WTC11 (cell line): ENCODE measurements at regions not wholly inside any gene's neighbourhood (a gene's known extent, or its start where the extent isn't known, plus 50 kb on each side); places are given as distances from the start of the nearest gene placed in this dataset.

Experiments used
- ATF1 ChIP-seq: sonication (generic); formaldehyde crosslinking; IDR thresholded peaks from 2 replicates; pipeline ENCODE4 v1.8.1; 2023; ENCODE audit warnings: mild to moderate bottlenecking, moderate library complexity, missing genetic modification reagents
- ATF2 ChIP-seq: sonication (generic); formaldehyde crosslinking; IDR thresholded peaks from 2 replicates; pipeline ENCODE4 v1.8.1; 2022; ENCODE audit warnings: low read depth, missing genetic modification reagents, borderline replicate concordance
- ATF3 ChIP-seq: sonication (generic); formaldehyde crosslinking; conservative IDR thresholded peaks from 2 replicates; pipeline ENCODE4 v1.8.1; 2022; ENCODE audit warnings: mild to moderate bottlenecking, missing genetic modification reagents
- CTCF ChIP-seq: fragments of 200-600 bp; IDR thresholded peaks from 2 replicates; pipeline ENCODE4 v1.8.0; 2022; ENCODE audit warnings: antibody characterized with exemption
- ESRRA ChIP-seq: sonication (generic); formaldehyde crosslinking; IDR thresholded peaks from 2 replicates; pipeline ENCODE4 v1.8.1; 2022; ENCODE audit warnings: mild to moderate bottlenecking, missing genetic modification reagents, borderline replicate concordance
- FOXP1 ChIP-seq: sonication (generic); formaldehyde crosslinking; IDR thresholded peaks from 2 replicates; pipeline ENCODE4 v1.8.0; 2022; ENCODE audit warnings: missing genetic modification reagents, mild to moderate bottlenecking, moderate library complexity, borderline replicate concordance
- MAX ChIP-seq: sonication (generic); formaldehyde crosslinking; IDR thresholded peaks from 2 replicates; pipeline ENCODE4 v1.8.0; 2022; ENCODE audit warnings: mild to moderate bottlenecking, missing genetic modification reagents
- USF2 ChIP-seq: sonication (generic); formaldehyde crosslinking; IDR thresholded peaks from 2 replicates; pipeline ENCODE4 v1.8.1; 2023; ENCODE audit warnings: mild to moderate bottlenecking, missing genetic modification reagents, moderate library complexity
- ZBTB43 ChIP-seq: sonication (generic); formaldehyde crosslinking; IDR thresholded peaks from 2 replicates; pipeline ENCODE4 v1.8.1; 2023; ENCODE audit warnings: mild to moderate bottlenecking, missing genetic modification reagents
- ZNF232 ChIP-seq: sonication (generic); formaldehyde crosslinking; IDR thresholded peaks from 2 replicates; pipeline ENCODE4 v1.8.0; 2022; ENCODE audit warnings: mild to moderate bottlenecking, missing genetic modification reagents
- ZNF532 ChIP-seq: fragments of 250-450 bp; sonication (Bioruptor Pico); IDR thresholded peaks from 2 replicates; pipeline ENCODE4 v1.9.0; 2021; ENCODE audit warnings: mild to moderate bottlenecking, borderline replicate concordance

- TF ChIP-seq ZNF232 (CRISPR knock-in tag) (no peak), MAX (CRISPR knock-in tag) (no peak), ESRRA (CRISPR knock-in tag) (no peak), ATF1 (no peak), CTCF (no peak), ZBTB43 (CRISPR knock-in tag) (no peak), USF2 (CRISPR knock-in tag) (no peak), ATF3 (CRISPR knock-in tag) (no peak), FOXP1 (CRISPR knock-in tag) (no peak), ATF2 (CRISPR knock-in tag) (no peak), ZNF532 (no peak)
Observed at GRCh38 chr14:53883739-53884138, 72.9 kb downstream of the BMP4 start.
